ENCODE measurements at regions not wholly inside any gene's neighbourhood (a gene's known extent, or its start where the extent isn't known, plus 50 kb on each side); places are given as distances from the start of the nearest gene placed in this dataset.
"Not testable (repeated sequence)": the region's sequence is repeated elsewhere in the genome, so short reads cannot be mapped to it uniquely, and the experiment has no call there.

- DNase-seq = not testable (repeated sequence)
Measured at GRCh38 chr9:106788021-106788420, 74.9 kb upstream of the ZNF462 start.

- DNase-seq = no peak
Measured at GRCh38 chr9:106795031-106795430, 67.9 kb upstream of the ZNF462 start.

GRCh38 chr9:106796771-106797170 lies 66.2 kb upstream of the ZNF462 start:
- DNase-seq = no peak

GRCh38 chr9:106797299-106797698 lies 65.7 kb upstream of the ZNF462 start:
- no peak for DNase-seq

- no peak for DNase-seq
Measured at GRCh38 chr9:106798016-106798799, 64.8 kb upstream of the ZNF462 start.

- DNase-seq = no peak
Measured at GRCh38 chr9:106799152-106799551, 63.8 kb upstream of the ZNF462 start.

GRCh38 chr9:106800701-106801270 lies 62.2 kb upstream of the ZNF462 start:
- no peak for DNase-seq

- no peak for DNase-seq
Measured at GRCh38 chr9:106801816-106802215, 61.1 kb upstream of the ZNF462 start.
